CD4-positive, alpha-beta T cell treated with Interleukin-10 for 1 hour (primary cell): ENCODE measurements at regions not wholly inside any gene's neighbourhood (a gene's known extent, or its start where the extent isn't known, plus 50 kb on each side); places are given as distances from the start of the nearest gene placed in this dataset.
A peak's percentile ranks its signal among the peaks of the same experiment; 100 is the strongest.

Experiments
- DNase-seq: peaks from one replicate; pipeline ENCODE4 v3.0.0-alpha.2; 2020

GRCh38 chr10:10644676-10645385 lies 372.8 kb upstream of the CELF2 start:
- no peak for DNase-seq

GRCh38 chr10:10647331-10647730 lies 370.3 kb upstream of the CELF2 start:
- DNase-seq: no peak

- no peak for DNase-seq
Observed at GRCh38 chr10:10657139-10657760, 360.4 kb upstream of the CELF2 start.

GRCh38 chr10:10658172-10658785 lies 359.4 kb upstream of the CELF2 start:
- no peak for DNase-seq

- DNase-seq: no peak
Observed at GRCh38 chr10:10660054-10660453, 357.6 kb upstream of the CELF2 start.

- no peak for DNase-seq
Observed at GRCh38 chr10:10661176-10661575, 356.5 kb upstream of the CELF2 start.

- DNase-seq: no peak
Observed at GRCh38 chr10:10662716-10663408, 354.8 kb upstream of the CELF2 start.

GRCh38 chr10:10663622-10664021 lies 354.1 kb upstream of the CELF2 start:
- no peak for DNase-seq

- no peak for DNase-seq
Observed at GRCh38 chr10:10665750-10666149, 351.9 kb upstream of the CELF2 start.

- DNase-seq: no peak
Observed at GRCh38 chr10:10667466-10667865, 350.2 kb upstream of the CELF2 start.

GRCh38 chr10:10676972-10677371 lies 340.7 kb upstream of the CELF2 start:
- DNase-seq: no peak

GRCh38 chr10:10677479-10677878 lies 340.2 kb upstream of the CELF2 start:
- no peak for DNase-seq

- no peak for DNase-seq
Observed at GRCh38 chr10:10680496-10680895, 337.2 kb upstream of the CELF2 start.

GRCh38 chr10:10684972-10685371 lies 332.7 kb upstream of the CELF2 start:
- no peak for DNase-seq

- DNase-seq: no peak
Observed at GRCh38 chr10:10685566-10685965, 332.1 kb upstream of the CELF2 start.

GRCh38 chr10:10687751-10688150 lies 329.9 kb upstream of the CELF2 start:
- DNase-seq: no peak

- peak; percentile 2 for DNase-seq
Observed at GRCh38 chr10:10699427-10699826, 318.2 kb upstream of the CELF2 start.

GRCh38 chr10:10701084-10701611 lies 316.5 kb upstream of the CELF2 start:
- DNase-seq: no peak

- DNase-seq: no peak
Observed at GRCh38 chr10:10702211-10702610, 315.5 kb upstream of the CELF2 start.

GRCh38 chr10:10703382-10703781 lies 314.3 kb upstream of the CELF2 start:
- no peak for DNase-seq

- DNase-seq: no peak
Observed at GRCh38 chr10:10712155-10712704, 305.4 kb upstream of the CELF2 start.

GRCh38 chr10:10714327-10714726 lies 303.3 kb upstream of the CELF2 start:
- DNase-seq: no peak

- no peak for DNase-seq
Observed at GRCh38 chr10:10716972-10717371, 300.7 kb upstream of the CELF2 start.
